ENCODE measurements at regions not wholly inside any gene's neighbourhood (a gene's known extent, or its start where the extent isn't known, plus 50 kb on each side); places are given as distances from the start of the nearest gene placed in this dataset.

- TF ChIP-seq, protein P1, sequence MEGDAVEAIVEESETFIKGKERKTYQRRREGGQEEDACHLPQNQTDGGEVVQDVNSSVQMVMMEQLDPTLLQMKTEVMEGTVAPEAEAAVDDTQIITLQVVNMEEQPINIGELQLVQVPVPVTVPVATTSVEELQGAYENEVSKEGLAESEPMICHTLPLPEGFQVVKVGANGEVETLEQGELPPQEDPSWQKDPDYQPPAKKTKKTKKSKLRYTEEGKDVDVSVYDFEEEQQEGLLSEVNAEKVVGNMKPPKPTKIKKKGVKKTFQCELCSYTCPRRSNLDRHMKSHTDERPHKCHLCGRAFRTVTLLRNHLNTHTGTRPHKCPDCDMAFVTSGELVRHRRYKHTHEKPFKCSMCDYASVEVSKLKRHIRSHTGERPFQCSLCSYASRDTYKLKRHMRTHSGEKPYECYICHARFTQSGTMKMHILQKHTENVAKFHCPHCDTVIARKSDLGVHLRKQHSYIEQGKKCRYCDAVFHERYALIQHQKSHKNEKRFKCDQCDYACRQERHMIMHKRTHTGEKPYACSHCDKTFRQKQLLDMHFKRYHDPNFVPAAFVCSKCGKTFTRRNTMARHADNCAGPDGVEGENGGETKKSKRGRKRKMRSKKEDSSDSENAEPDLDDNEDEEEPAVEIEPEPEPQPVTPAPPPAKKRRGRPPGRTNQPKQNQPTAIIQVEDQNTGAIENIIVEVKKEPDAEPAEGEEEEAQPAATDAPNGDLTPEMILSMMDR (conservative IDR thresholded peaks at IDR 0.05; ENCODE audit: low read depth in 2 of 2): no peak
- TF ChIP-seq POLR2AphosphoS5 (IDR thresholded peaks at IDR 0.05; ENCODE audit: low read depth): no peak
Observed at GRCh38 chr13:80952158-80952557, 611.2 kb upstream of the SPRY2 start.
